Endothelial cell of umbilical vein (primary cell): ENCODE measurements at regions not wholly inside any gene's neighbourhood (a gene's known extent, or its start where the extent isn't known, plus 50 kb on each side); places are given as distances from the start of the nearest gene placed in this dataset.

ENCODE experiments used
- BruUV-seq: library from RNA; stranded (reverse); fragments of 400-500 nt; replicated peaks from 2 replicates; lab custom pipeline; 2021; lab: Mats Ljungman, UMichigan
- CTCF ChIA-PET: fragments of 300-600, 350-600 bp; sonication (Branson Sonifier 250); formaldehyde crosslinking; loops from one replicate; lab custom pipeline; 2021; ENCODE audit warnings: antibody characterized with exemption, inconsistent platforms; lab: Charles Lee
- POLR2A ChIA-PET: fragments of 300-600, 350-600 bp; sonication (Branson Sonifier 250); formaldehyde crosslinking; loops from one replicate; lab custom pipeline; 2021; ENCODE audit warnings: antibody characterized with exemption, inconsistent platforms; lab: Charles Lee
- DNase-seq: peaks from one replicate; pipeline ENCODE4 v3.0.0-alpha.2; 2011; ENCODE audit warnings: low read depth, low spot score
- FAIRE-seq: peaks from 2 replicates; lab custom pipeline; 2011; peaks lifted over from hg19 to GRCh38; lab: Jason Lieb, UNC
- H2AFZ ChIP-seq: 2 replicates; pipeline ENCODE4 v1.6.0; 2012; ENCODE audit warnings: low read depth, low read length, control low read depth, inconsistent platforms
- H3K27ac ChIP-seq: 2 replicates; pipeline ENCODE4 v1.5.1; 2011; ENCODE audit warnings: low read depth, mild to moderate bottlenecking, control low read depth, low read length, moderate library complexity; ENCODE audit not compliant: insufficient read depth
- H3K27me3 ChIP-seq, 2 experiments: 2 replicates each; pipeline versions ENCODE4 v1.6.0 to v1.6.1; 2011; ENCODE audit warnings: low read length in 2 of 2, mixed read lengths in 1 of 2; ENCODE audit not compliant: control insufficient read depth in 2 of 2, insufficient read depth in 2 of 2
- H3K36me3 ChIP-seq, 2 experiments: 2 replicates in 1 of 2; 3 replicates in 1 of 2; pipeline ENCODE4 v1.5.1; 2011; ENCODE audit warnings: low read length in 2 of 2, mild to moderate bottlenecking in 1 of 2, moderate library complexity in 1 of 2; ENCODE audit not compliant: control insufficient read depth in 2 of 2, insufficient read depth in 2 of 2; ENCODE audit errors: extremely low read depth in 1 of 2
- H3K4me1 ChIP-seq: 3 replicates; pipeline ENCODE4 v1.5.1; 2011; ENCODE audit warnings: mild to moderate bottlenecking, low read length; ENCODE audit not compliant: control insufficient read depth, insufficient read depth; ENCODE audit errors: extremely low read depth
- H3K4me2 ChIP-seq: 2 replicates; pipeline ENCODE4 v1.6.1; 2011; ENCODE audit warnings: low read length, control low read depth, mixed read lengths; ENCODE audit not compliant: insufficient read depth
- H3K4me3 ChIP-seq, 3 experiments: fragments of 200-600 bp in 1 of 3; sonication (generic), shearing (Covaris generic) in 1 of 3; replicated peaks in 1 of 3; 2 replicates each; pipeline ENCODE4 v1.5.1; 2011 to 2016; ENCODE audit warnings: control low read depth in 3 of 3, low read length in 3 of 3, mild to moderate bottlenecking in 2 of 3, inconsistent platforms in 1 of 3, low read depth in 1 of 3, moderate library complexity in 1 of 3; ENCODE audit not compliant: insufficient read depth in 1 of 3
- H3K79me2 ChIP-seq: 2 replicates; pipeline ENCODE4 v1.6.0; 2012; ENCODE audit warnings: low read length, inconsistent platforms; ENCODE audit not compliant: control insufficient read depth, insufficient read depth
- H3K9ac ChIP-seq: replicated peaks from 2 replicates; pipeline ENCODE3; 2011; ENCODE audit warnings: low read length, control low read depth; ENCODE audit not compliant: insufficient read depth; ENCODE audit errors: extremely low read depth
- H3K9me1 ChIP-seq: replicated peaks from 3 replicates; pipeline ENCODE4 v1.6.0; 2011; ENCODE audit warnings: mild to moderate bottlenecking, low read length; ENCODE audit not compliant: control insufficient read depth, insufficient read depth; ENCODE audit errors: extremely low read depth
- H3K9me3 ChIP-seq: replicated peaks from 2 replicates; pipeline ENCODE4 v1.5.1; 2012; ENCODE audit warnings: low read length, inconsistent platforms; ENCODE audit not compliant: control insufficient read depth, insufficient read depth
- H4K20me1 ChIP-seq: replicated peaks from 2 replicates; pipeline ENCODE3; 2011; ENCODE audit warnings: mild to moderate bottlenecking, low read length; ENCODE audit not compliant: control insufficient read depth, insufficient read depth; ENCODE audit errors: extremely low read depth
- CTCF ChIP-seq, 2 donors: IDR thresholded peaks; 1 replicate in 1 of 2; 2 replicates in 1 of 2; pipeline ENCODE4 v1.5.1; 2011; ENCODE audit warnings: low read length in 2 of 2, mild to moderate bottlenecking in 2 of 2, moderate library complexity in 2 of 2, control low read depth in 1 of 2, inconsistent platforms in 1 of 2, low read depth in 1 of 2; ENCODE audit not compliant: insufficient read depth in 1 of 2; ENCODE audit errors: extremely low read depth in 1 of 2
- EZH2 ChIP-seq: IDR thresholded peaks from 2 replicates; pipeline ENCODE4 v1.6.1; 2012; ENCODE audit warnings: borderline replicate concordance, low read depth, mild to moderate bottlenecking, moderate library complexity, low read length, inconsistent platforms; ENCODE audit not compliant: severe bottlenecking
- FOS ChIP-seq: IDR thresholded peaks from 2 replicates; pipeline ENCODE4 v1.6.1; 2011; ENCODE audit warnings: mild to moderate bottlenecking, low read length, moderate library complexity, borderline replicate concordance; ENCODE audit not compliant: insufficient read depth
- GATA2 ChIP-seq: IDR thresholded peaks from 2 replicates; pipeline ENCODE4 v1.7.0; 2011; ENCODE audit warnings: low read depth, mild to moderate bottlenecking, moderate library complexity, mixed read lengths, low read length; ENCODE audit not compliant: insufficient read length, insufficient read depth
- JUN ChIP-seq: IDR thresholded peaks from 2 replicates; pipeline ENCODE4 v1.6.1; 2011; ENCODE audit warnings: borderline replicate concordance, low read depth; ENCODE audit not compliant: insufficient read length, insufficient read depth
- MAX ChIP-seq: IDR thresholded peaks from 2 replicates; pipeline ENCODE4 v1.6.1; 2011; ENCODE audit not compliant: insufficient read depth, insufficient read length
- MYC ChIP-seq: IDR thresholded peaks from one replicate; pipeline ENCODE4 v1.6.1; 2011; ENCODE audit warnings: mild to moderate bottlenecking, low read depth, low read length
- POLR2A ChIP-seq: IDR thresholded peaks from 2 replicates; pipeline ENCODE4 v1.6.1; 2012; ENCODE audit warnings: low read depth, mild to moderate bottlenecking, control low read depth, low read length
- POLR2AphosphoS5 ChIP-seq: IDR thresholded peaks from 2 replicates; pipeline ENCODE4 v1.6.1; 2012; ENCODE audit warnings: low read depth, mild to moderate bottlenecking, control low read depth, low read length, moderate library complexity; ENCODE audit not compliant: insufficient read depth
- dilution Hi-C: fragments of 300-500 bp; cut with MboI; formaldehyde crosslinking; loops from one replicate; pipeline ENCODE4 v1.15.0; 2019; ENCODE audit warnings: low sequenced_read_pairs; ENCODE audit not compliant: extremely low pct_ligation_motif_present
- intact Hi-C: fragments of 100-400 bp; cut with micrococcal nuclease; formaldehyde crosslinking; loops from one replicate; pipeline ENCODE4 v1.10.0; 2022

GRCh38 chr6:28770732-28771131, 153.1 kb downstream of the TRIM27 start:
- H2AFZ ChIP-seq: no peak overlapping the region
- intact Hi-C loops (loop anchor here (1.0 kb wide), 1 partner anchor 247 kb away; no protein-coding TSS in a partner anchor), dilution Hi-C loops (no loop called here)
- no TSS peak for BruUV-seq
- DNase-seq: no peak
- H3K27me3 ChIP-seq: peaks cover 80 to 82% of the 10 kb centered on the region in 2 experiments
- H3K36me3 ChIP-seq: no peaks in the 10 kb centered on the region
- H3K9me1 ChIP-seq: no peaks in the 10 kb centered on the region
- TF ChIP-seq MYC: no peak
- no peak for TF ChIP-seq MAX
- no peak for TF ChIP-seq POLR2AphosphoS5
- TF ChIP-seq JUN: no peak
- TF ChIP-seq CTCF (IDR thresholded peaks at IDR 0.05; ENCODE audit: extremely low read depth in 1 of 2, insufficient read depth in 1 of 2, low read depth in 1 of 2, low read length in 2 of 2): no peak
- no peak for TF ChIP-seq FOS
- no peak for TF ChIP-seq POLR2A
- no peak for TF ChIP-seq EZH2
- no peak for TF ChIP-seq GATA2
- no peak overlapping the region for H3K4me2 ChIP-seq
- no peaks in the 10 kb centered on the region for H3K9me3 ChIP-seq
- H3K79me2 ChIP-seq: no peaks in the 10 kb centered on the region
- no peaks in the 10 kb centered on the region for H4K20me1 ChIP-seq
- no peak for FAIRE-seq
- ChIA-PET POLR2A (no interaction called here), CTCF (no interaction called here)
- H3K4me3 ChIP-seq: no peak overlapping the region
- no peak overlapping the region for H3K9ac ChIP-seq
- no peak overlapping the region for H3K27ac ChIP-seq
- no peaks in the 10 kb centered on the region for H3K4me1 ChIP-seq
